GM19452 (cell line): ENCODE measurements at regions not wholly inside any gene's neighbourhood (a gene's known extent, or its start where the extent isn't known, plus 50 kb on each side); places are given as distances from the start of the nearest gene placed in this dataset.
"Not testable (repeated sequence)": the region's sequence is repeated elsewhere in the genome, so short reads cannot be mapped to it uniquely, and the experiment has no call there.

ENCODE experiments used
- ATAC-seq: cut with Tn5 transposase; IDR thresholded peaks from one replicate; pipeline ENCODE4 v1.9.1; 2021; ENCODE audit not compliant: unreplicated experiment

DNA sequence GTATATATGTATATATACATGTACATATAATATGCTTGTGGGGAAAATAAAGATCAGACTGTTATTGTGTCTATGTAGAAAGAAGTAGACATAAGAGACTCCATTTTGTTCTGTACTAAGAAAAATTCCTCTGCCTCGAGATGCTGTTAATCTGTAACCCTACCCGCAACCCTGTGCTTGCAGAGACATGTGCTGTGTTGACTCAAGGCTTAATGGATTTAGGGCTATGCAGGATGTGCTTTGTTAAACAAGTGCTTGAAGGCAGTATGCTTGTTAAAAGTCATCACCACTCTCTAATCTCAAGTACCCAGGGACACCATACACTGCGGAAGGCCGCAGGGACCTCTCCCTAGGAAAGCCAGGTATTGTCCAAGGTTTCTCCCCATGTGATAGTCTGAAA lies 972.9 kb downstream of the GALC start:
- not testable (repeated sequence) for ATAC-seq

DNA sequence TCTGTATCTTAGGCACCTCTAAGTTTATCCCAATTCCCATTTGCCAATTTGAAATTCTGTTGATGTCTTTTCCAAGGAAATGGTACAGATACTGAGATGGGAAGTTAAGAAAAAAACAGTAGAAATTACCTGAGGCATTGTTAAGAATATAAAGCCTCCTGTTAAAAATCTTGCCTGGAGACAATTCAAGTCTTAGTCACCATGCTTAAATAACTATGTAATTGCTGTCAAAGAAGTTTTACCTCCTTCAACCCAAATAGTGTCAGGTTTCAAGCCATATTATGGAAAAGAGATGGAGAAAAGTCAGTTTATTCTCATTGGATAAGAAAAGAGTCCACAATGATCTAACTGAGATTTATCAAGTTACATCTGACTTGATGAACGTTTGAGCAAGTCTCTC lies 974.7 kb downstream of the GALC start:
- no peak for ATAC-seq

DNA sequence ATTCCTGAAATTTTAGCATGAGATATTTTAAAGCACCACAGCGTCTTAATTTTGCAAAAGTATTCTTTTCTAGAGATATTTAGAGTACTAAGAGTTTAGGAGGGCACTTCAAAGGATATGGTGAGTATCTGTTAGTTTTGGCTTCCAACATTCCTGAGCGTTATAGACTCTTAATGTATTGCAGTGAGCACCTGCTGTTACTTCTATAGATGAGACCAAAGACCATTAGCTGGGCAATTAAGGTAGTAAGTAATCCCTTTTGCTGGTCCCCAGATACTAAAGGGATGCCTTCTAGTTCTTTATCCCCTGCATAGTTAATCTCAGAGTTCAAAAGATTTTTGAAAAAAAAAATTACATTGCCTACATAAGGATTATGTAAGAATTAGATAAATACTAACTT lies 975.6 kb downstream of the GALC start:
- ATAC-seq, result no peak

DNA sequence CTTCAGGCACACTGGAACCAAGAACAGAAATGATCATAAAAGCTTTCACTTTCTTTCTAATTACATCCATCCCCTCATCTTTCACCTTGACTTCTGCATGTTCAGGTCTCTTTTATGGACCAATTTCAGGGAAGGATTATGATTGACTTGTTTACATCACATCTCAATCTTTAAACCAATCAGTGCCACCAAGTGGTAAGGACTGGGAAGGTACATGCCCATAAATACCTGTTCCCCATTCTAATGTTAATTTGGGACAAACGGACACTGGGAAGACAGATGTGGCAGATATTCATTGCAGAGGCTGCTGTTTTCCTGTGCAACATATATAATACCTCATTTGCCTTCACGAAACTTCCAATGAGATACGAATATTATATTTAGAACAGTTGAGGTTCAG lies 978.1 kb downstream of the GALC start:
- no peak for ATAC-seq

DNA sequence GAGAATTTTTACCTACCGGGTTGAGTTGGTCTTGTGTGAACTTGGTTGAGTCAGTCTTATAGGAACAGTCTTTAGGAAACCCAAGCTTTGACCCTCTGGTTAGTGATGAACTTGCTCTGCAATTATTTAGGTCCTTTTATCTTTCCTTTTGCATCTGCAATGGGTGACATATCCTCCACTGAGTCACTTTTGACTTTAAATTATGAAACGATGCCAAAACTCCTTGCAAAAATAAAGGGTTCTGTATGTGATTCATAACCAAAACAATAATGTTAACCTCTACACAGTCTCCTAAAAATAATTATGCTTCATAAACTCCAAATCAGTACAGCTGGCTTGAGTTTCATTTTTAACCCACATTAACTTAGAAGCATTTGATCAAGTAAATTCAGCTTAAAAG lies 979.4 kb downstream of the GALC start:
- no peak for ATAC-seq

DNA sequence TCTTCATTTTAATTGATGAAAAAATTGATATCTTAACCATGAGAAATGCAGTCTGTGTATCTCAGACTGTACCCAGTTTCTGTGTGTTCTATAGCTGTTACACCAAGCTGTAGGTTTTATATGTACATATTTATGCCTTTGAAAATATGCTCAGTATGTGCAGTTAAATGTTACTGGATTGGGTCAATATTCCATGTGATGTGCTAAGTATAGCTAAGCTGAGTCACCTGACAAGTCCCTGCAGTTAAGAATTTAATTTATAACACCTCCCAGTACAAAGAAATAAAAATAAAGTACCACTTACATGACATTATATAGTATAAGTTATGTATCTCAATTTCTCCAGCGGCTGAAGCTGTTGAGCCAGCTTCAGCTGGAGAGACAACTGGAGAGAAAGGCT lies 984.0 kb downstream of the GALC start:
- ATAC-seq, result no peak

DNA sequence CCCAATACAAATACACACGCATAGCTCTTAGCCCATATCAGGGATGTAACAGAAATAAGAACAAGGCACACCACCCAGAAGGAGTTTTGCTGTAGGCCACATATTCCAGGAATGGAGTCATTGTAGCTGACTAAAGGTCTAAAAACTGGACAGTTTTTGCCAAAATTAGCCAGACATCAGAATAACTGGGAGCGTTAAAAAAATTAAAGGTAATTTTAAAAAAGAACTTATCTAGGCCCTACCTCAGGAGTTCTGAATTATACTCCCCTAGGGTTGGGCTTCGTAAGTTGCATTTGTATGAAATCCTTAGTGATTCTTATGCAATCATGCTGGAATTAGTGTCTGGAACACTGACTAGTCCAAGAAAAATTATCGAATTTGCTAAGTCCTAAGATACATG lies 987.7 kb downstream of the GALC start:
- ATAC-seq, result no peak

DNA sequence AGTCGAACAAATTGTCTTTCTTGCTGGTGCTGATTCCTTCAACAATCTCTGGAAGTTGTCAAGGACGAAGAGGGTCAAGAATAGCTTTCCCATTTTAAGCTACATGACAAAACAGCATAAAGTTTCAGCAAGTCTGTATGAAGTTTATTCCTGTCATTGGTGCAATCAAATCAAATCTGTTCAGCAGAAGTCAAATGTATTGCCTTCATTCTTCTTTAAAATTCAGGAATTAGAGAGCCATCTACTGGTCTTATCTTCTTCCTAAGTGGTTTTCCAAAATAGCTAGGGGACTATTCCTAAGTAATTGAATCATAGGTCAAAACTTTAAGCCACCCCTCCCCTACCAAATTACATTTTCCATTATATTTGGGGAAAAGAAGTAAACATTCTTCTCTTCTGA lies 990.2 kb downstream of the GALC start:
- no peak for ATAC-seq

DNA sequence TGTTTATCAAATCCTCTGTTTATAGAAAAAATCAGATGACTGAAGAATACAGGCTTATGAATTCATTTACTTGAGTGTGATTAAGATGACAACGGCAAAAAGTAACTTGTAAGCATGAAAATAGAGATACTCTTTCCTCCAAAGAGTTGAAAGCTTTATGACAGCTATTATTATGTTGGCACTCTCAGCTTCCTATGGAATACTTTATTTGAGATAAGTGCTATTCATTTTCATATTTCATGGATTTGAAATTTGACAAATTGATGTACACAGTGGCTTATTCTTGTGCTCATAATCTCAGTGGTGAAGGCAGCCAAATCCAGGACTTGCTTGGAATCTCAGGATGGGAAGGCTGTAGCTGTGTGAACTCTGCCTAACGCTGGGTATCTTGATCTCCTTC lies 991.6 kb downstream of the GALC start:
- ATAC-seq, result no peak

DNA sequence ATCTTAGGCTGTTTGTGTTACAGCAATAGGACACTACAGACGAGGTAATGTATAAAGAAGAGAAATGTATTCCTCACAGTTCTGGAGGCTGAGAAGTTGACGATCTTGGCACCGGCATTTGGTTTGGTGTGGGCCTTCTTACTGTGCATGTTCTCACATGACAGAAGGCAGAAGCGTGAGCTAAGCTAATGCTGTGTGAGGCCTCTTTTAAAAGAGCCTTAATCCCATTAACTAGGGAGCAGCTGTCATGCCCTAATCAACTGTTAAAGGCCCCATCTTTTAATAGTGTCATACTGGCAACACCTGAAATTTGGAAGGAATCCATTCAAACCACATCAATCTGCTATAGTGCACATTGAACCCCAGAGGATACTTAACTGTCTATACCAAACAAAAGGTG lies 992.9 kb downstream of the GALC start:
- ATAC-seq, result no peak

DNA sequence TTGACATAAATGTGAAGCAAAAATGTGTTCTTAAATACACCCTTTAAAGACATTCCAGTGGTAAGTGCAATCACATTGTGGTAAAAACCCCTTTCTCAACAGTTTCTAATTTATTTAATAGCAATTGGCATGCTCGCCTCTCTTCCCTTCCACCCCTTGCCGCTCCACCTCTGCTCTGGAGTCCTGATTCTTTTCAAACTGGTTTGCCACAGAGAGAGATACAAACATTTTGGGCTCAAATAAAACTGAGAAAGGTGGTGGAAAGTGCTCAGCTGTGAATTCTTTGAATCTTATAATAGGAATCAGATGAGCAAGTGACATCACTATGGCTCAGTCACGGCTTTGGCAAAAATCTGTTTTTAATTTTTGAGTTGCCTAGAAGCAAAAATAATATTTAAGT lies 993.9 kb downstream of the GALC start:
- no peak for ATAC-seq

DNA sequence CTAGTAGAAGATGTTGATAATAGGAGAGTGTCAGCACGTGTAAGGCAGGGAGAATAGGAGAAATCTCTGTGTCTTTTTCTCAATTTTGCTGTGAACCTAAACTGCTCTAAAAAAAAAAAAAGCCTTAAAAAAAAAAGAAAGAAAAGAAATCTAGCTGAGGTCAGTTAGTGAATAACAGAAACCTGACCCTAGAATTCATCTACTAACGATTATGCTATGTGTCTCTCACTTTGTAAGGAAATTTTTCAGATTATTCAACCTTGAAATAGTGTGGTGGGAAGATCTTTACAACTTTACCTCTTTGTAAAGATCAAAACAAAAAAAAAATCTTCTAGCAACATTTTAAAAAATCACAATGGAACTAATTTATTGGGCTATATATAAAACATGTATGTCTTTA lies 995.7 kb downstream of the GALC start:
- ATAC-seq, result no peak

DNA sequence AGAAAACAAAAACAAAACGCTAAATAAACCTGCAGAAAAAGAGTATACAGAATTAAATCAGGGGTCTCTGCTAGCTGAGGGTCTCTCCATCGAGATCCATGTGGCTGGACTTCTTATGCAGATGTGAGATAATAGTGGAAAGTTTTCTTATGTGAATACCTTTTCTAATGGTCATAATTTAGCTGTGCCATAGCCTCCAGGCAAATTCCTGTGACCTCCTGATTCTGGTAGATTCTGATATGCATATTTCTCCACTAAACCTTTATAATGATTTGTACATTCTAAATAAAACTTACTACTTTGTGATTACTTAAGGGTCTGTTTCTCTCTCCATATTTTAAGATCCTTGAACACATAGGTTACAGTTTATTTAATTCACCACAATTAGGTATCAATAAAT lies 1002.6 kb downstream of the GALC start:
- no peak for ATAC-seq

DNA sequence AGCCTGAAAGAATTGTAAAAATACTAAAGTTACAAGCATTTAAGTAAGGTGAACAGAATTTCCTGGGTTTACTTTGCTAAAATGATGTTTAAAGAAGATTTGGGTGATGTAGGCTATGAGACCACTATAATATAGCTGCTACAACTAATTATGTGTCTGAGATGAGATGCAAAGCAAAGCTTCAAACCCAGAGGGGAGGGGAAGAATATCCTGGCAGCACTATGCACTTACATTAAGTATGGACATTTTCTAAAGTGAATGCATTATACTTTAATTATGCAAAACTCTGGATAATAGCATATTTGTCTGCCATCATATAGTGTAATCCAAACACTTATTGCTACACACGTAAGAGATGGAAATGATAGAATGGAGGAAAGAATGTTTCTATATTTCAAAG lies 1003.7 kb downstream of the GALC start:
- ATAC-seq, result no peak

DNA sequence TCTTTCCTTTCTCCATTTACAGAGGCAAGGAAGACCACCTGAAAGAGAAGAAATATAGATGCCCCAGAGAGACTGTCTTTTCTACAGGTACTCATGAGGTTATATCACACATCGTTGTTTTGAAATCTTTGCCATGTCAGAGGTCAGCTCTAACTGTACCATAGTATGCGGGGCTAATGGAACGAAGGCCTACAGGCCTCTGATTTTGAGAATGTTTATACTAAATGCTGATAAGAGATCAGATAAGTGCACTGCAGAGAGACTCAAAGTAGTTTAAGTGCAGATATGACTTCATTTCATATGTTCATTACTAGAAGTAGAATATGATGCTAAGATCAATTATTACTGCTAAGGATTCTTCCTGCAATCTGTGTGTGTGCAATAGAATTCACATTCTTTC lies 1005.0 kb downstream of the GALC start:
- ATAC-seq, result no peak

DNA sequence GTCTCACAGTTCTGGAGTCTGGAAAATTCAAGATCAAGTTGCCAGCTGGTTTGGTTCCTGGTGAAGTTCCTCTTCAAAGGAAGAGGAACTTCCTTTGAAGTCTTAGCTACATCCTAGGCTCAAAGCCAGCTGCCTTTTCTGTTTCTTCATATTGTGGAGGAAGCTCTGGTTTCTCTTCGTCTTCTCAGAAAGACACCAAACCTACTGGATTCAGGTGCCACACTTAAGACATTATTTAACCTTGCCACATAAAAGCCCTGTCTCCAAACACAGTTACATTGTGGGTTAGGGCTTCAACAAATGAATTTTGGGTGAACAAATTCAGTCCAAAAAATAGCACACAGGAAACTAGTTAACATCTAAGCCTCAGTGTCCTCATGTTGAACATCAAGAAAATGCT lies 1019.8 kb downstream of the GALC start:
- no peak for ATAC-seq

DNA sequence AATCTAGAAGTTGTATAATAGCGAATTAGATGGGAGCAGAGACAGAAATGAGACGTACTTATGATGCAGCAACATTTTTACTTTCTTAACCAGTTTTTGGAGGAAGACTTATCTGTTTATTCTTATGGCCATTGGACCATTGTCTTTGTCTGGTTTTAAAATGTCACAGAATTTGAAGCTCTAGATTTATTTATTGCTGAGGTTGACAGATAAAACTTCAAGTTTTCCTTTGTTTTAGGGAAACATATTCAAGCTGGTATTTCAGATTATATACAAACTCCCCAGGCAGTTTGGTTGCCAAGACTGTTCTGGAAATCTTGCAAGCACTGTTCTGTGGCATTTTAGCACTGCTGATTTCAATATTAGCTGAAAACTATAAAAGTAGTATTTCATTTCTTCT lies 1021.7 kb downstream of the GALC start:
- ATAC-seq, result no peak

DNA sequence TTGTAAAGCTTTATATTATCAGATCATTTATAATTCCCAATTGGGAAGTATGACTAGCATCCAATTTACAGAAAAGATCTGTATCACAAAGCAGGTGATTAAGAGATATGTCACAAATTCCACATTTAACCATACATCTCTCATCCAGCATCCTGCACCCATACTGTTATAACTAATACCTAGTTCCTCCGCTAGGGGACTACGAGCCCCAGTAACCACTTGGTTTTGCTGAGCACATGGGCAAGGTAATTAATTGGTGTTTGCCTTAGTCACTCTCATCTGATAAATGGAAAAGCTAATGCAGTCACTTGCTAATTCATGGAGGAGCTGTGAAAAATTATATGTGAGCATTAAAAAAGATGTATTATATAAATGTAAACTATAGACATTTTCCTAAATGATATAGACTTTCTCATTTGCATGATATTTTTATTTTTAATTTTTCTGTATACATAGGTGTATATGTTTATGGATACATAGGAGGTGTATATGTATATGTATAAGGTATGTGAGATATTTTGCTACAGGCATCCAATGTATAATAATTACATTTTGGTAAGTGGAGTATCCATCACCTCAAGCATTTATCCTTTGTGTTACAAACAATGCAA lies 1031.8 kb downstream of the GALC start:
- no peak for ATAC-seq

DNA sequence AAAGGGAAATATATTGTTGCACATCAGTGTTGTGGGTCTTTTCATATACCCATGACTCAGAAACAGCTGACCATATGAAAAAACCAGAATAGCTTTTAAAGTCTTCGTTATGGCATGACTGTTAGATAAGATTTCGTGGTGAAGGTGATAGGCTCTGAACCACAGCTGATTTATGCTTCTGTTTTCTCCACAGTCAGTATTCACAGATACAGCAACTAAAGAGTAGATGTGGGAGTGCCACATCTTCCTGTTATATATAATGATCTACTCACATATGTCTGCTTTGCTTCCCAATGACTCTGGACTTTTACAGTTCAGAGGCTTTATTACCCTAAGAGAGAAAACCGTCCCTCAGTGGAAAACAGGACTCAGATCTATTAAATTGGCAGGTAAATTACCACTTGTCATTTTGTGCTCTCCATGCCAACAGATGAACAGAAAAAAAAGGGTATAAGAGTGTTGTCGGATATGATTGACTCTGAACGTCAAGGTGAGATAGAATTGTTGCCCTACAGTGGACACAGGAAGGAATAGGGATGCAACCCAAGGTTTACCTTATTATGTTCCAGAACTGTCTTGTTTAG lies 1037.1 kb downstream of the GALC start:
- ATAC-seq, result no peak

DNA sequence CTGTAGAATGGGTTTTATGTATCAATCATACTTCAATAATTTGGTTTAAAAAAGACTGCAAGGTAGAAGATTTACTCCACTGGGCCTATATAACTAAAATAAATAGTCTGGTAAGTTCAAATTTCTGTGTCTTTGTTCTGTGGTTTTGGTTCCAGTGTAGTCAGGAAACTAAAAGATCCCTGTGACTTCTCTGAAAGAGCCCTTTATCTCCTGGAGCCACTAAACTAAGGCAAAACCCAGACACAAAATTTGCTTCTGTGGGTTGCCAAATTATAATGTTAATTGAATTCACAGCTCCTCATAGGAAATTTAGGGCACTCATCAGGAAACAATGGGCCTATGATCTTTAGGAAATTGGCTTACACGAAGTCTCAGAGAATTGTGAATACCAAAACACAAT lies 1038.4 kb downstream of the GALC start:
- no peak for ATAC-seq

DNA sequence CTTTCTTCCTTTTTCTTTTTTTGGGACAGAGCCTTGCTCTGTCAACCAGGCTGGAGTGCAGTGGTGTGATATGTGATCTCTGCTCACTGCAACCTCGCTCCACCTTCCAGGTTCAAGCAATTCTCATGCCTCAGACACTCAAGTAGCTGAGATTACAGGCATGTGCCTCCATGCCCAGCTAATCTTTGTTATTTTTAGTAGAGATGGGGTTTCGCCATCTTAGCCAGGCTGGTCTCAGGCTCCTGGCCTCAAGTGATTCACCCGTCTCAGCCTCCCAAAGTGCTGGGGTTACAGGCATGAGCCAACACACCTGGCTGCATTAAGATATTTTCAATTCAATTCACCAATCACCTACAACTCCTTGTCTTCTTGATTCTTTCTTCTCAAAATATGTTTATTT lies 1046.5 kb downstream of the GALC start:
- ATAC-seq, result no peak

DNA sequence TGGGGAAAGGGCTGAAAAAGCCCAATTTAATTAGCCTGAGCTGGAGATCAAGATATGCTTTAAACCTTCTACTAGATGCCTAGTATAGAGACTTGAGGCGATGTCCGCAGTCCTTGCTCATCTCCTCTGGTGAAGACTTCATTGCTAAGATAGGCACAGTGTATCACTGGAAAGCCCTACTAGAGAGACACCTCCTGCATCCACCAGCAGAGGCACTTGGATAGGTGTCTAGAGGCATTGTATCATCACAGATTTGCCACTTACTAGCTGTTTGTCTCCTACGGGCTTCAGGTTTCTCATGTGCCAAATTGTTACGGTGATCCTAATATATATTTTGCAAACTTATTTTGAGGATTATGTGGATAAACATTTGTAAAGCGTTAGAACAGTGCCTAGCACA lies 1048.5 kb downstream of the GALC start:
- no peak for ATAC-seq
